OCI-M1 (cell line): ENCODE measurements at regions not wholly inside any gene's neighbourhood (a gene's known extent, or its start where the extent isn't known, plus 50 kb on each side); places are given as distances from the start of the nearest gene placed in this dataset.
"Not testable (repeated sequence)": the region's sequence is repeated elsewhere in the genome, so short reads cannot be mapped to it uniquely, and the experiment has no call there.

Source experiments
- DNase-seq: peaks from one replicate; lab custom pipeline; 2025; lab: John Stamatoyannopoulos, UW

DNA sequence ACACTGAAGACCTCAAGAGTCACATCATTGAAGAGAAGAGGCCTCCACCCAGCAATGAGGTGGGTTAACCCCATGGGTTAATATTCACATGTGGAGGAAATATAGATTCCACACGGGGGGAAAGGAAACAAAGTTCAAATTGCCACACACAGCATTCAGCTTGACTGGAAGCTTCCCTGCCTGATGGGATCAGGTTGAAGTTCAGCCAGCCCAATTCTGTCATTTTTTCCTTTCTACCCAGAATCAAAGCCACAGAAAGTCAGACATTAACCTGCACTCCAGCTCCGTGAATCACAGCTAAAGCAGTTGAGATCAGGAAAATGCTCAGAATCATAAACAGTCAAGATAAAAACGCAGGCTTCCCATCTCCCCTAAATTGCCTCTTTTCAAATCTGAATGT lies 208.7 kb upstream of the OBI1 start:
- no peak for DNase-seq

DNA sequence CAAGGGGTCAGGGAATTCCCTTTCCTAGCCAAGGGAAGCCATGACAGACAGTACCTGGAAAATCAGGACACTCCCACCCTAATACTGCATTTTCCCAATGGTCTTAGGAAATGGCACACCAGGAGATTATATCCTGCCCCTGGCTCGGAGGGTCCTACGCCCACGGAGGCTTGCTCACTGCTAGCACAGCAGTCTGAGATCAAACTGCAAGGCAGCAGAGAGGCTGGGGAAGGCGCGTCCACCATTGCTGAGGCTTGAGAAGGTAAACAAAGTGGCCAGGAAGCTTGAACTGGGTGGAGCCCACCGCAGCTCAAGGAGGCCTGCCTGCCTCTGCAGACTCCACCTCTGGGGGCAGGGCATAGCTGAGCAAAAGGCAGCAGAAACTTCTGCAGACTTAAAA lies 207.1 kb upstream of the OBI1 start:
- DNase-seq: not testable (repeated sequence)

DNA sequence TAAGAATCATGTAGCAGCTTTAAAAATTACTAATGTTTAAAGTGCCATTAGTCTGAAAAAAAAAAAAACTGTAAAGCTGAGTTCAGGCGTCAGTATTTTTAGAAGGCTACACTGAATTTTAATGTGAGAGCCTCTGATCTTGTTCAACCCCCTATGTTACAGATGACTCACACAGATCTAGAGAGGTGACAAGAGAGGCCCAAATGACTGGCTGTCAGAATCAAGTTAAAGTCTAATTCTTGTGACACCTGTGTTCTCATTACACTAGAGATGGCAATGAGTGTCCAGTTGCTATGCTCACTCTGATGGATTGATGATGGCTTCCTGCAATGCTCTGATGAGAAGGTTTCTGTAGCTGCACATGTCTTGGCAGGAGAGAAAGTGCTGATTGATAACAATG lies 203.5 kb upstream of the OBI1 start:
- DNase-seq: no peak

DNA sequence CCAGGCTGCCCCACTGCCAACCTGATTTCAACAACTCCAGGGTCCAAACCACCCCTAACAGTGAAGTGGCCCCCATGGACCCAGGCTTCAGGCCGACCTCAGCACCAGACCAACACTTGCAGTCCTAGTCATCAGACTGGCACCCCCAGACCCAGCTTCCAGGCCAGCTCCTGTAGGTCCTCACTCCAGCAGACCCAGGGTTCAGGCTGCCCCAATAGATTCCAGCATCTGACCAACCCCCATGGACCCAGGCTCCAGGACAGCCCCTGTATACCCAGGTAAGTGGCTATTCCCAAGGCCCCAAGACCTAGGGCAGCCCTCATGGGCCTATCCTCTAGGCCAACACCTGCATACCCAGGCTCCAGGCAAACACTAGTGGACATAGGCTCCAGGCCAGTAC lies 193.8 kb upstream of the OBI1 start:
- no peak for DNase-seq

DNA sequence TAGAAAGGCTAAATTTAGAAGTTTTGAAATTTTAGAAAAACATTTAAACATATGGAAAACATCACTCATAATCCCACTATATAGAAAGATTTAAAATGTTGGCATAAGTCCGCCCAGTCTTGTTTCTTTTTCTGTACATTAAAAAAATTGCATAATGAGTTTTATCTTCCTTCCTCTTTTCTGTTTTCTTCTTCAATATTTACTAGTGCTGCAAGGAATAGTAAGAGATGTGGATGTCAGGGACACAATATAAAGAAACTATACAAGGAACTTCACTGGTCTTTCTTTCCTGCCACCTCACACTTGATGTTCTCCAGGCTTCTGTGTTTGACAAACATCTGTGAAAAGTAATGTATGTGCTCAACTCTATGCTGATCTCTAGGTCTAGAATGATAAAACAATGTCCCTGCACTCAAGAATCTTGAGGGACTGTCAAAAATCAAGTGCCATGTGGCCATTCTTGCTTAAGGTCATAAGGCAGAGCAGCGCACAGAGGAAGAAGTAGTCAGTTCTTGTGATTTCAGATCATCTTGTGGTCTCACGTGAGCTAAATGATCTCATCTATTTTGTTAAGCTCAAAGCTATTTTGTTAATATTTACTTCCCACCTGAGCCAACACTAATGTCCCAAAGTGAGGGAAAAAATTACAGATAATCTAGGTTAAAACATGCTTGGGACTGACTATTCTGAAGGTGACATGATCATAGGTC lies 186.9 kb upstream of the OBI1 start:
- DNase-seq: no peak

DNA sequence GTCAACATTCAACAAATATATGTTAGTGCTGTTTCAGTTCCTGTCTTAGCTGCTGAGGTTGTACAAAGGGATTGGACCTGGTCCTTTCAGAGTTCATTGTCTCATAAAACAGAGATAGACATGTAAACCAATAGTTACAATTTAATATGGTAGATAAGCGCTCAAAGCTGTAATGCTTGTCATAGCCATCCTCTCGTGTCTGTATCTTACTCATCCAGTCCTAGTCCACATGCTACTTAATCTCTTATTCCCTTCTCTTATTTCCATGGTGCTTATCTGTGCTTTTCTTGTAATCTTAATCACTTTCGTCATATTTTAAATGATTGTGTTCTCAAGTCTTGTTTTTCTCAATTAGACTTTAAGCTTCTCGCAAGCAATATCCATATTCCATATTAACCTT lies 185.2 kb upstream of the OBI1 start:
- no peak for DNase-seq

DNA sequence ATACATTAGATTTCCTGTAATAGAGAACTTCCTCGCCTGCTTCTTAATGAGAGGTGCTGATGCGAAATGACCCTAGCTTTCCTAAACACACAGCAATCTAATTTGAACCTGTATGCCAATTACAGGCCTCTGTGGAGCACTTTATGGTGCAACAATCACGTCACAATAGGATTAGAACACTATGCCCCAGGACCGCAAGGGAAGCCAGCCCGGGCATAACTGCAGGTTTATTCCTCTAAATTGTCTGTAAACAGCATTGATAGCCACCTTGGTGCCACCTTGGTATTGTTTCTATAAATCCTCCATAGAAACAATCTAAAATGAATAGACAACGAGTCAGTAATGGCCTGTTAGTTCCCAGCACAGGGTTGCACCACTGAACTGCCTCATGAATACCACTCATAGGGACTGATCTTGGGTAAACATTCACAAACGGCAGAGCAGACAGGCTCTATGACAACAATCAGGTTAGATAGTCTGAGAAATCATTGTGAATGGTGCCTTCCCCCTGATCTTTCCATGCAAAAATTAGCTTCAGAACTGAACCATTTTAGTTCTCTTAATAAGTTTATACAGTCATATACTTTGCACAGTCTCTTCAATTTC lies 182.5 kb upstream of the OBI1 start:
- no peak for DNase-seq

DNA sequence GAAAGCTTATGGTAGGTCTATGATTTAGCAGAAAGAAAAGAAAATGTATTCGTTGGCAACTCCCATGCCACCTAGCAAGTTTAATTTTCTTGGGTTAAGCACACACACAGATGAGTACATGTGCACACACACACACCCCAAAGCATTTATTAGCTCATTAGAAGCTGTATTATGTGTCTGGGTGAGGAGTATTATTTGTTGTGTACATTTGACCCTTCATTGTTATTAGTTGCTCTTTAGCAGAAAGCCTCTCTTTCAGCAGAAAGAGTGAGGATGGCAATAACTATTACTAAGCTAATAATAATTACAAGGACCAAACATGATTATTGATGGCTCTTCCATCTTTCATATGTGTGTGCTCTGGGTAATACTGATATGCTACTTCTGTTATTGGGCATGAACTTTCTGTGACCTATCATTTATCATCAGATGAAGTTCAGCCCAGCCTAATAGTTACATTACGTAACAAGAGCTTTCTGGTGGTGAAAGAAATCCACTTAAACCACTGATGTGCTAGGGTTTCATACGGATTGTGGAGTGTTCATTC lies 177.4 kb upstream of the OBI1 start:
- DNase-seq: no peak

DNA sequence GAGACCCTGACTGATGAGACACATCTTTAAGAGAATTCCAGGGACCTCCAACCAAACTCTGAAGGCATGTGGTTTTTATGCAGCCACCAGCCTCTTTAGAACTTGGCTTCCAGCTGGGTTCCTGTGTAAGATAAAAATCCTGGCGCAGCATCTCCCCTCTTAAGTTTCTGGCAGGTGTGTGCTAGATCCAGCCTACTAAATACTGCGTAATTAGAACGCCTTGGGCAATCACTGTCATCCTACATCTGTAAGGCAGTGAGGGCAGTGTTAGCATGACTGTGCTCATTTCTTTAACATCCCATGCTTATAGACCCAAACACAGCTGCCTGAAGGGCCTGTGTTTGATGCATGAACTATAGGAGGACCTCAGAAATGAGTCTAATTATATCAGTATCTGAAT lies 173.5 kb upstream of the OBI1 start:
- DNase-seq: no peak

DNA sequence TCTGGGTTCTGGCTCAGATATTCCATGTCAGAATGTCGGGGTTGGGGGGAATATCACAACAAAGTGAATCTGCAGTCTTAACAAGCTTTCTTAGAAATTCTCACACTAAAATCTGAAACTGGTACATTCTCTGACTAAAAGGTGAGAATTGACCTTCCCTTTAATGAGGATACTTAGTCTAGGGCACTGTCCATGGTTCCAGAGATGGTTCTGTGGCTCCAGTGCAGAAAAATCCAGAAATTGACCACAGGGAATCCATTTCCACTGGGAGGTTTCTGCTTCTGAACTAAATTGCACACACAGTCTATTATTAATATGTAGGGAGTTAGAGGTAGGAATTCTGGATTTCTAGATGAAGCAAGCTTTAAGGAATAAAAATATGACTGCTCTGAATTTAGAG lies 171.6 kb upstream of the OBI1 start:
- no peak for DNase-seq

DNA sequence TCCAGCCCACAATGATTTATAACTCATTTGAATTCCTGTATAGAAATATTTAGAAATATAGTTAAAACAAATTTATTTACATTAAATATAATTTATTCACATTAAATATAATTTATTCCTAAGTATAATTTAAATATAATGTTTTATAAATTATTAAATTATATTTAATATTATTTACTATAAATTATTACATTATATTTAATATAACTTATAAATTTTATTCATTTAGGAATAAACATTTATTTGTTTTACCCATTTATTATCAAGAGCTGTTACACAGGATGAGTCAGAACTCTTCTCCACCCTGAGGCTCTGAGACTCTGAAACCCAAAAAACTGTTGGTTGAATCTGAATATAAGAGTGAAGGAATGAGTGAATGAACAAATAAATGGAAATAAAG lies 170.9 kb upstream of the OBI1 start:
- no peak for DNase-seq

DNA sequence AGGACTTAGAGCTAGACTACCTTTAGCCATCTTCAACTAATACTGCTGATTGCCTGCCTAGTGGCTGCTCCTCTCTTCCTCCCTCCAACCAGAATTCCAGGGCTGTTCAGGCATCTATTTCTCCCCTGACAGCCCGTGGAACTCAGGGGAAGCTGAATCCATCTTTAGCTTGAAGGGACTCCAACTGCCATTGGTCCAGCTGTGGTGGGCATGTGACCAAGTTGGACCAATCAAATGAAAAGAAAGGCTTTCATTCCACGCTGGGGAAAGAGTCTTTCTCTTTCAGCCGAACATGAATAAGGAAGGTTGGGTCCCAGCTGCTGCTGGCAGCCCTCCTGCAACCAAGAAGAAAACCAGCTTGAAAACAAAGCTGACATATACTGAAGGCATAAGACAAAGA lies 168.5 kb upstream of the OBI1 start:
- peak; percentile 83 for DNase-seq

DNA sequence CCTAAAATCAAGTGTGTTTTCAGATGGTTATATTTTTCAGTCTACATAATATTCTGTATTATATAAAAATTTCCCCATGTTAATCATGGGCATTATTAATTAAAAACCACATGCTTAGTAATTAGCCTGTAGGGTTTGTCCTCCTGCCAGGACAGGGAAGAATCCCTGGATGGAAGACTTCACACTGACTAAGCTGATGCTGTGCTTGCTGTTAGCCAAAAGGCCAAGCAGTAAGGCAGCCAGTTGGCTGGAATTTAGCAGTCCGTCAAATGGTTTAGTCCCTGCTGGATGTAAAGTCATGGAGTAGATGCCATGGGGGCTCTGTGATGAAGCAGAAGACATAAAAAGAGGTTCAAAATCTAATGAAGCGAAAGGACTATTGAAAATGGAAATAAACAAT lies 168.0 kb upstream of the OBI1 start:
- DNase-seq: no peak

DNA sequence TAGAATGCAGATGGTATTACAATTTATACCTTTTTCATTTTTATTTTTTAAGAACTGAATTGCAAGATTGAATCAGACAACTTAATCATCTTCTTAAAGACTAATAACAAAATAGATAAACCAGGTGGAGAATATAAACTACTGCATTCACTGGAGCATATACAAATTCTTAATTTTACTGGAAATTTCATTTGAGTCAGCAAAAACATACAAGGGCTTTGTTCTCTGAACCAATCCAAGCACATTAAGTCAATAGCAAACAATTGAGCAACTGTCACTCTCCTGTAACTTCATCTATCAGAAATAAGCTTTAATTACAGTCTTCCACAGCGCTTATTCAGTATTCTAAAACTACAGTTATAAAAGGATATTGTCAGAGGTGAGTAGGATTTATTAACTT lies 167.4 kb upstream of the OBI1 start:
- no peak for DNase-seq

DNA sequence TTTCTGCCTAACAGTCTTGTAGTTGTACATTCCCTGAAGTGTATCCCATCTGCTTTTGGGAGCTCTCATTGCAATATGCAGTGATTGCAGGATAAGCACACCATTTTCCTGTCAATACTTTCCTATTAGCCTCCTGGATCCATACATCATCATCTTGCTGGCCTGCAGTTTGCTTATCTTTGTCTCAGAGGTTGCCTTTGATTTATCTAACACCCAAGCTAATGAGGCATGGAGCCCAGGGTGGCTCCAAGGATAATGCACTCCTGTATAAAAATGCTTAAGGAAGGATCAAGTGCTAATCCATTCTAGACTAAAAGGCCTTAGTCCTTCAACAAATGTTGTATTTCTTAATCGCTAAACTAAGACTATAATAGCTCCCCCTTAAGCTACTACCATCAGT lies 161.6 kb upstream of the OBI1 start:
- no peak for DNase-seq

DNA sequence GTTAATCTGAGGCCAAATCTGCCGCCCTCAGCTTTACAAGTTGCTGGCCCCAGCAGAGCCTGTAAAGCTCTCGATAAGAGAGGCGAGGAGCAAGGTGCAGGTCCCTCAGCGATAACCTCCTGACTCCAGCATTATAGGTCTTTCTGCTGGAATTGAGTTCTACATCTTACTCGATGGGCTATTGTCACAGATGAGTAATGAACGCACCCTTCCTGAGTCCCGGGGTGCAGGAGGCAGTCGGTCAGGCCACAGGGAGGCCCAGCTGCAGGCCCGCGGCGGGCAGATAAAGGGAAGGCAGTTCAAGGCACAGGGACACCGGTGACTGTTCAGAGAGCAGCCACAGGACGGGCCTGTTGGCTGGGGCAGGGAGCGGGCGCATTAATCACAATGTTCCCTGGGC lies 157.6 kb upstream of the OBI1 start:
- no peak for DNase-seq

DNA sequence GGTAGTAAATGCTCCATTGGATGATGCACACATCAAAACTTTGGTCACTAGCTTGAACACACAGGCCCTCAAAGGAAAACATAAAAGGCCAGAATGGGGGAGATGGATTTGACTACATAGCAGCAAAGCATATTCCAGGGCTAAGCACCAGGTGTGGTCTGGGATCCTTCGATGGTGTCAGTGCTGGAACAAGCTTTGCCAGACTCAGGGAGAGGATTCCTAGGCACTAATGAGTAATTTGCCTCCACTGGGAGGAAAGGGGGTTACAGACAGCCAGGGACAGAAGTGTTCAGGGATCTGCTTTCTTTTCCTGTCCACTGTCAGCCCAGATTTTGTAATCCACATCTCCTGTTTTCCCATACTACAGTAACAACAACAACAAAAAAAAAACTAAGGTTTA lies 157.2 kb upstream of the OBI1 start:
- no peak for DNase-seq

DNA sequence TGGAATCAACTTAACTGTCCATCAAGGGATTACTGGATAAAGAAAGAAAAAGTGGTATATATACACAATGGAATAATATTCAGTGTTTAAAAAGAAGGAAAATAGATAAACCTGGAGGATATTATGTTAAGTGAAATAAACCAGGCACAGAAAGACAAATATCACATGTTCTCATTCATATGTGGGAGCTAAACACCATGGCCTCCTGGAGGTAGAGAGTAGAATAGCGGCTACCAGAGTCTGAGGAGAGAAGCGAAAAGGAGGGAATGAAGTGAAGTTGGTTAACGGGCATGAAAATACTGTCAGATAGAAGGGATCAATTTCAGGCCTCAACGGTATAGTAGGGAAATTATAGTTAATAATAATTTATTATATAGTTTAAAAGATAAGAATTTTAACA lies 147.5 kb upstream of the OBI1 start:
- peak; percentile 43 for DNase-seq

DNA sequence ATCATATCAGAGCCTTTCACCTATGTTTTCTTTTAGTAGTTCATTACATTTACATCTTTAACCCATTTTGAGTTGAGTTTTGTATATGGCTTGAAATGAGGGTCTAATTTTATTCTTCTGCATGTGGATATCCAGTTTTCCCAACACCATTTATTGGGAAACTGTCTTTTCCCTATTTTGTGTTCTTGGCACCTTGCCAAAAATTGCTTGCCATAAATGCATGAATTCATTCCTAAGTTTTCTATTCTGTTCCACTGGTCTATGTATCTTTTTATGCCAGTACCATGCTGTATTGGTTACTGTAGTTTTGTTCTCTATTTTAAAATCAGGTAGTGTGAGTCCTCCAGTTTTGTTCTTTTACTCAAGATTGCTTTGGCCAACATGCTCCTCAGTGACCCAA lies 144.0 kb upstream of the OBI1 start:
- no peak for DNase-seq

DNA sequence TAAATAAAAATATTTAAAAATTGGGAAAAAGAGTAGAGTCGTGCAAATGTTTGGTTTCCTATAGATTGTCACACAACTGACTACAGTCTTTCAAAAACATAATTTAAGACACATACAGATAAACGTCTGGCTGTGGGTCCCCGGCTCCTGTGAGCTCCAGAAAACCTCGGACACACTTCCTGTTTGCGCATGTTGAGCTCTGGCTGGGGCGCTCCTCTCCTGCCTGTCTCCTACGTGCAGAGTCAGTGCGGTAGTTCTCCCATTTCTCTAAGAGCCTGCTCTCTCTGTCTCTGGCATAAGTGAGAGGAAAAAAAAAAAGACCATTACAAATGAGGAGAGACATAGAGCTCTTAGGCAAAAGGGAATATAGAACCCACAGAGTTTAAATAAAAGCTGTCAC lies 128.2 kb upstream of the OBI1 start:
- DNase-seq: peak; percentile 80

DNA sequence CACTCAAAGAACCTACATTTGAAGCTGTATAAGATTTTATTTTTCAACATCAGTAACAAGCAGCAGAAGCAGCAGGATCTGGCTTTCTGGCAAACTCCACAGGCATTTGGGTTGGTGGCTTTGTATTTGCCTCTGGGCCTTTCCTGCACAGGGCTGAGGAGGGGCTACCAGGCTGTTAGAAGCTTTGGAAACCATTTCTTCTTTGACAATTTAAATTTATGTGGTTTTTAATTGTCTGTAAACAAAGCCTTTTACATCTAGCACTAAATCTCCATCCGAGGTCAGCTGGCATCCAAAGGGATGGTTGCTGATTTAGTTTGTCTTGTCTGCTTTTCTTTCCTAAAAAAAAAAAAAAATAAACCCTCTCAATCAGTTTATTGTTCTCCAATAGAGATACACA lies 127.5 kb upstream of the OBI1 start:
- no peak for DNase-seq

DNA sequence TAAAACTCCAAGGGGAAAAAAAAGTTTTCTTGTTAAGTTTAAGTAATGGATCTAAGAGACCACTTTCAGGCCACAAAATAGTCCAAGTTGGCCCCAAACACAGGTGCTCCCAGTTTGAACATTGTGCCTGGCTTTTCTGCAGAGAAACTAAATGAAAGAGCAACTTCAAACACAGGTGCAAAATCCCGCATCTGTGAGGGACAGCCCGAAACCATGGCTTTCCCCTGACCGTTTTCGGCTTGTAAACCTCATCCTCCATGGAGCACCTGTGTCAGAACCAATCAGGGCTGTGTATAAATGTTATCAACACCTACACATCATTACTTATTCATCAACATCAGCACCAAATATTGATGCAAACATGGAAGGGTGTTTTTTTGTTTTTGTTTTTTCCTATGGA lies 126.8 kb upstream of the OBI1 start:
- DNase-seq: no peak

DNA sequence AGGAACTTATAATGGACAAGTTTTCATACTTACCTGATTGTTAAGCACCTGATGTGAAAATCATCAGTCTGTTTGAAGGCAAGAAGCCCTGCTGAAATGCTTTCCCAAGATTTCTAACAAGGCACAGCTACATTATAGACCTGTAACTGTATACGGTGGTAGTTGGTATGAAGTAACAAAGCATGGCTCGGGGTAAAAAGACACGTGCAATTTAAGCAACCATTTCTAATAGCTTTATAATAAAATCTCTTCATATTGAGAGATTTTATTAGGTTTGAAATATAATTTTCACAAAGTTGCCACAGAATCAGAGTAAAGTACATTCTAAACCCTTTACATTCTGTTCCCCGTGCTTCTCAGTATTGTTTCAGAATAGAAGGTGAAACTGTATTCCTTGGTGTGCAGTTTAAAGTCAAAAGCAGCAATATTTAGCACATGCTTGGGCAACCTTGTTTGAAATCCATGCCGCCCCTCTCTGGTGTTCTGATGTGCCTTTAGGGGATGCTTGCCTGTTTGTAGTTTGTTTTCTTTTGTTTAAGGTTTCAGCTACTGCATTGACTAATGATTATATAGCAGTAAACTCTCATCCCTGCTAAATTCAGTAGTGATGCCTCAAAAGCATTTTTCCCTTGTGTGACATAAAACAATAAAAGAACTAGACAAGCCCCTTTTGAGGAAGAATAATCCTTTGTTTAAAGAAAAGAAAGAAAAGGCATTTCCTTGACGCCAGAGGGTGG lies 125.2 kb upstream of the OBI1 start:
- peak; percentile 36 for DNase-seq
